HEK293 (cell line): ENCODE measurements at regions not wholly inside any gene's neighbourhood (a gene's known extent, or its start where the extent isn't known, plus 50 kb on each side); places are given as distances from the start of the nearest gene placed in this dataset.

Experiments
- CTCF ChIA-PET: fragments of 350-600 bp; formaldehyde crosslinking; extraction: SDS; loops from one replicate; lab custom pipeline; 2021; ENCODE audit warnings: antibody characterized with exemption; lab: Yijun Ruan, JAX
- POLR2A ChIA-PET: fragments of 300-600 bp; formaldehyde crosslinking; extraction: SDS; loops from one replicate; lab custom pipeline; 2020; ENCODE audit warnings: antibody characterized with exemption, inconsistent platforms; lab: Yijun Ruan, JAX
- H3K27ac ChIP-seq: fragments of 200-500 bp; sonication (Bioruptor generic); 2 replicates; pipeline ENCODE4 v1.5.1; 2014; ENCODE audit warnings: low read depth, low read length, control low read depth, inconsistent platforms; ENCODE audit errors: extremely low read depth
- H3K36me3 ChIP-seq, 2 experiments: fragments of 200-500 bp in 1 of 2; sonication (Bioruptor generic) in 1 of 2; 1 replicate in 1 of 2; 2 replicates in 1 of 2; pipeline ENCODE4 v1.5.1; 2014 to 2017; ENCODE audit warnings: inconsistent platforms in 2 of 2, low read length in 2 of 2; ENCODE audit not compliant: control insufficient read depth in 2 of 2, insufficient read depth in 1 of 2
- H3K4me1 ChIP-seq: fragments of 200-500 bp; sonication (Bioruptor generic); 2 replicates; pipeline ENCODE4 v1.5.1; 2014; ENCODE audit warnings: mild to moderate bottlenecking, low read length, inconsistent platforms; ENCODE audit not compliant: control insufficient read depth, insufficient read depth
- H3K4me3 ChIP-seq: 2 replicates; pipeline ENCODE4 v1.5.1; 2011; ENCODE audit warnings: low read depth, mild to moderate bottlenecking, control low read depth, low read length, moderate library complexity
- H3K9me3 ChIP-seq: fragments of 200-500 bp; sonication (Bioruptor generic); 2 replicates; pipeline ENCODE4 v1.5.1; 2014; ENCODE audit warnings: low read depth, low read length, inconsistent platforms; ENCODE audit not compliant: control insufficient read depth, insufficient read depth
- MZF1 ChIP-seq: fragments of 450-650 bp; formaldehyde crosslinking; IDR thresholded peaks from 2 replicates; pipeline ENCODE4 v1.5.1; 2017; ENCODE audit warnings: missing biosample characterization, missing genetic modification characterization, borderline replicate concordance
- ZNF121 ChIP-seq: fragments of 450-650 bp; formaldehyde crosslinking; IDR thresholded peaks from 2 replicates; pipeline ENCODE4 v1.5.1; 2016; ENCODE audit warnings: missing biosample characterization, missing genetic modification characterization
- ZNF133 ChIP-seq: fragments of 450-650 bp; formaldehyde crosslinking; IDR thresholded peaks from 2 replicates; pipeline ENCODE4 v1.5.1; 2016; ENCODE audit warnings: missing biosample characterization, missing genetic modification characterization
- ZNF146 ChIP-seq: fragments of 450-650 bp; formaldehyde crosslinking; IDR thresholded peaks from 2 replicates; pipeline ENCODE4 v1.5.1; 2016; ENCODE audit warnings: missing biosample characterization, missing genetic modification characterization
- ZNF2 ChIP-seq: fragments of 450-650 bp; formaldehyde crosslinking; IDR thresholded peaks from 2 replicates; pipeline ENCODE4 v1.5.1; 2016; ENCODE audit warnings: missing biosample characterization, missing genetic modification characterization
- ZNF202 ChIP-seq: fragments of 450-650 bp; formaldehyde crosslinking; IDR thresholded peaks from 2 replicates; pipeline ENCODE4 v1.5.1; 2016; ENCODE audit warnings: missing biosample characterization, missing genetic modification characterization, borderline replicate concordance
- ZNF211 ChIP-seq: fragments of 450-650 bp; formaldehyde crosslinking; IDR thresholded peaks from 2 replicates; pipeline ENCODE4 v1.5.1; 2016; ENCODE audit warnings: low read depth, missing biosample characterization, missing genetic modification characterization
- ZNF335 ChIP-seq: fragments of 450-650 bp; formaldehyde crosslinking; conservative IDR thresholded peaks from 2 replicates; pipeline ENCODE4 v1.5.1; 2016; ENCODE audit warnings: missing biosample characterization, missing genetic modification characterization
- ZNF433 ChIP-seq: fragments of 450-650 bp; formaldehyde crosslinking; IDR thresholded peaks from 2 replicates; pipeline ENCODE4 v1.5.1; 2016; ENCODE audit warnings: missing biosample characterization, missing genetic modification characterization, low read depth
- ZNF501 ChIP-seq: fragments of 450-650 bp; formaldehyde crosslinking; IDR thresholded peaks from 2 replicates; pipeline ENCODE4 v1.5.1; 2016; ENCODE audit warnings: missing biosample characterization, missing genetic modification characterization
- ZNF558 ChIP-seq: fragments of 450-650 bp; formaldehyde crosslinking; IDR thresholded peaks from 2 replicates; pipeline ENCODE4 v1.5.1; 2016; ENCODE audit warnings: missing biosample characterization, missing genetic modification characterization
- ZNF571 ChIP-seq: fragments of 450-650 bp; formaldehyde crosslinking; IDR thresholded peaks from 2 replicates; pipeline ENCODE4 v1.5.0; 2017; ENCODE audit warnings: missing biosample characterization, missing genetic modification characterization
- ZNF585B ChIP-seq: fragments of 450-650 bp; formaldehyde crosslinking; IDR thresholded peaks from 2 replicates; pipeline ENCODE4 v1.5.1; 2016; ENCODE audit warnings: missing biosample characterization, missing genetic modification characterization
- ZNF677 ChIP-seq: fragments of 450-650 bp; IDR thresholded peaks from 2 replicates; pipeline ENCODE4 v1.5.0; 2018; ENCODE audit warnings: missing biosample characterization, mild to moderate bottlenecking, missing genetic modification characterization, moderate library complexity
- ZNF830 ChIP-seq: fragments of 450-650 bp; IDR thresholded peaks from 2 replicates; pipeline ENCODE4 v1.5.0; 2018; ENCODE audit warnings: missing biosample characterization, missing genetic modification characterization, low read depth, mild to moderate bottlenecking, moderate library complexity
- TF ChIP-seq, protein P1 (sequence below): fragments of 450-650 bp; IDR thresholded peaks from 2 replicates; pipeline ENCODE4 v1.5.1; 2018; ENCODE audit warnings: missing biosample characterization, mild to moderate bottlenecking, missing genetic modification characterization
- TF ChIP-seq, protein P2 (sequence below): fragments of 450-650 bp; formaldehyde crosslinking; IDR thresholded peaks from 2 replicates; pipeline ENCODE4 v1.5.1; 2016; ENCODE audit warnings: missing biosample characterization, missing genetic modification characterization
- TF ChIP-seq, protein P3 (sequence below): fragments of 450-650 bp; formaldehyde crosslinking; IDR thresholded peaks from 2 replicates; pipeline ENCODE4 v1.5.1; 2016; ENCODE audit warnings: missing biosample characterization, missing genetic modification characterization, borderline replicate concordance
- TF ChIP-seq, protein P4 (sequence below): fragments of 450-650 bp; formaldehyde crosslinking; conservative IDR thresholded peaks from 2 replicates; pipeline ENCODE4 v1.5.1; 2016; ENCODE audit warnings: low read depth, missing biosample characterization, missing genetic modification characterization
- TF ChIP-seq, protein P5 (sequence below): fragments of 450-650 bp; formaldehyde crosslinking; IDR thresholded peaks from 2 replicates; pipeline ENCODE4 v1.5.1; 2017; ENCODE audit warnings: missing biosample characterization, missing genetic modification characterization
- TF ChIP-seq, protein P6 (sequence below): fragments of 450-650 bp; IDR thresholded peaks from 2 replicates; pipeline ENCODE4 v1.5.1; 2018; ENCODE audit warnings: missing biosample characterization, missing genetic modification characterization
- TF ChIP-seq, protein P7 (sequence below): fragments of 450-650 bp; formaldehyde crosslinking; conservative IDR thresholded peaks from 2 replicates; pipeline ENCODE4 v1.5.1; 2016; ENCODE audit warnings: low read depth, missing biosample characterization, missing genetic modification characterization

DNA sequence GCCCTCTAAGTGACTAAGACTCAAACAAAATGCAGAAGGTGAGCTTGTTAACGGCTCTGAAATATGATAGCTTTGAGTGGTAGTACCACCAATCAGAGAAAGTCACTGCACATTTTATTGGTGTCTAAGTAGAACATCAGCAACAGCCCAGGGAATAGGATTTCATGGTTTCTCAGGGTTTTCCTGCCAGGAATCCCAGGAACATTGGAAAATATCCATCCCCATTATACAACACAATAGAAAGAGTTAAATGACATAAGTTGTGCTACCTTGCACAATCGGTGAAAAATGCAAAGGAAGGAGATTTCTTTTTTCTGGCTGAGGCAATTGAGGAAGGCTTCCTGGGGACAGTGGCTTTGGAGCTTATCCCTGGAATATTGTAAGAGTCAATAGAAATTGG, 283.1 kb downstream of the HLX start:
- H3K4me1 ChIP-seq, result no peaks in the 10 kb centered on the region; the same call in 1 of the 2 replicates
- no peak overlapping the region for H3K4me3 ChIP-seq
- no peaks in the 10 kb centered on the region for H3K9me3 ChIP-seq
- ChIA-PET CTCF (no interaction called here), POLR2A (no interaction called here)
- H3K27ac ChIP-seq, result no peak overlapping the region
- no peaks in the 10 kb centered on the region for H3K36me3 ChIP-seq
- TF ChIP-seq, protein P1, sequence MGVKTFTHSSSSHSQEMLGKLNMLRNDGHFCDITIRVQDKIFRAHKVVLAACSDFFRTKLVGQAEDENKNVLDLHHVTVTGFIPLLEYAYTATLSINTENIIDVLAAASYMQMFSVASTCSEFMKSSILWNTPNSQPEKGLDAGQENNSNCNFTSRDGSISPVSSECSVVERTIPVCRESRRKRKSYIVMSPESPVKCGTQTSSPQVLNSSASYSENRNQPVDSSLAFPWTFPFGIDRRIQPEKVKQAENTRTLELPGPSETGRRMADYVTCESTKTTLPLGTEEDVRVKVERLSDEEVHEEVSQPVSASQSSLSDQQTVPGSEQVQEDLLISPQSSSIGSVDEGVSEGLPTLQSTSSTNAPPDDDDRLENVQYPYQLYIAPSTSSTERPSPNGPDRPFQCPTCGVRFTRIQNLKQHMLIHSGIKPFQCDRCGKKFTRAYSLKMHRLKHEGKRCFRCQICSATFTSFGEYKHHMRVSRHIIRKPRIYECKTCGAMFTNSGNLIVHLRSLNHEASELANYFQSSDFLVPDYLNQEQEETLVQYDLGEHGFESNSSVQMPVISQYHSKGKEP (tag by site-specific recombination), result peak; percentile 21; the same call in 1 of the 2 replicates
- TF ChIP-seq, protein P2, sequence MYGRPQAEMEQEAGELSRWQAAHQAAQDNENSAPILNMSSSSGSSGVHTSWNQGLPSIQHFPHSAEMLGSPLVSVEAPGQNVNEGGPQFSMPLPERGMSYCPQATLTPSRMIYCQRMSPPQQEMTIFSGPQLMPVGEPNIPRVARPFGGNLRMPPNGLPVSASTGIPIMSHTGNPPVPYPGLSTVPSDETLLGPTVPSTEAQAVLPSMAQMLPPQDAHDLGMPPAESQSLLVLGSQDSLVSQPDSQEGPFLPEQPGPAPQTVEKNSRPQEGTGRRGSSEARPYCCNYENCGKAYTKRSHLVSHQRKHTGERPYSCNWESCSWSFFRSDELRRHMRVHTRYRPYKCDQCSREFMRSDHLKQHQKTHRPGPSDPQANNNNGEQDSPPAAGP (tag by site-specific recombination), result no peak
- TF ChIP-seq, protein P3, sequence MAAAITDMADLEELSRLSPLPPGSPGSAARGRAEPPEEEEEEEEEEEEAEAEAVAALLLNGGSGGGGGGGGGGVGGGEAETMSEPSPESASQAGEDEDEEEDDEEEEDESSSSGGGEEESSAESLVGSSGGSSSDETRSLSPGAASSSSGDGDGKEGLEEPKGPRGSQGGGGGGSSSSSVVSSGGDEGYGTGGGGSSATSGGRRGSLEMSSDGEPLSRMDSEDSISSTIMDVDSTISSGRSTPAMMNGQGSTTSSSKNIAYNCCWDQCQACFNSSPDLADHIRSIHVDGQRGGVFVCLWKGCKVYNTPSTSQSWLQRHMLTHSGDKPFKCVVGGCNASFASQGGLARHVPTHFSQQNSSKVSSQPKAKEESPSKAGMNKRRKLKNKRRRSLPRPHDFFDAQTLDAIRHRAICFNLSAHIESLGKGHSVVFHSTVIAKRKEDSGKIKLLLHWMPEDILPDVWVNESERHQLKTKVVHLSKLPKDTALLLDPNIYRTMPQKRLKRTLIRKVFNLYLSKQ, result no peak
- TF ChIP-seq ZNF211 (tag by site-specific recombination), result no peak
- TF ChIP-seq ZNF501 (tag by site-specific recombination), result no peak
- TF ChIP-seq, protein P4, sequence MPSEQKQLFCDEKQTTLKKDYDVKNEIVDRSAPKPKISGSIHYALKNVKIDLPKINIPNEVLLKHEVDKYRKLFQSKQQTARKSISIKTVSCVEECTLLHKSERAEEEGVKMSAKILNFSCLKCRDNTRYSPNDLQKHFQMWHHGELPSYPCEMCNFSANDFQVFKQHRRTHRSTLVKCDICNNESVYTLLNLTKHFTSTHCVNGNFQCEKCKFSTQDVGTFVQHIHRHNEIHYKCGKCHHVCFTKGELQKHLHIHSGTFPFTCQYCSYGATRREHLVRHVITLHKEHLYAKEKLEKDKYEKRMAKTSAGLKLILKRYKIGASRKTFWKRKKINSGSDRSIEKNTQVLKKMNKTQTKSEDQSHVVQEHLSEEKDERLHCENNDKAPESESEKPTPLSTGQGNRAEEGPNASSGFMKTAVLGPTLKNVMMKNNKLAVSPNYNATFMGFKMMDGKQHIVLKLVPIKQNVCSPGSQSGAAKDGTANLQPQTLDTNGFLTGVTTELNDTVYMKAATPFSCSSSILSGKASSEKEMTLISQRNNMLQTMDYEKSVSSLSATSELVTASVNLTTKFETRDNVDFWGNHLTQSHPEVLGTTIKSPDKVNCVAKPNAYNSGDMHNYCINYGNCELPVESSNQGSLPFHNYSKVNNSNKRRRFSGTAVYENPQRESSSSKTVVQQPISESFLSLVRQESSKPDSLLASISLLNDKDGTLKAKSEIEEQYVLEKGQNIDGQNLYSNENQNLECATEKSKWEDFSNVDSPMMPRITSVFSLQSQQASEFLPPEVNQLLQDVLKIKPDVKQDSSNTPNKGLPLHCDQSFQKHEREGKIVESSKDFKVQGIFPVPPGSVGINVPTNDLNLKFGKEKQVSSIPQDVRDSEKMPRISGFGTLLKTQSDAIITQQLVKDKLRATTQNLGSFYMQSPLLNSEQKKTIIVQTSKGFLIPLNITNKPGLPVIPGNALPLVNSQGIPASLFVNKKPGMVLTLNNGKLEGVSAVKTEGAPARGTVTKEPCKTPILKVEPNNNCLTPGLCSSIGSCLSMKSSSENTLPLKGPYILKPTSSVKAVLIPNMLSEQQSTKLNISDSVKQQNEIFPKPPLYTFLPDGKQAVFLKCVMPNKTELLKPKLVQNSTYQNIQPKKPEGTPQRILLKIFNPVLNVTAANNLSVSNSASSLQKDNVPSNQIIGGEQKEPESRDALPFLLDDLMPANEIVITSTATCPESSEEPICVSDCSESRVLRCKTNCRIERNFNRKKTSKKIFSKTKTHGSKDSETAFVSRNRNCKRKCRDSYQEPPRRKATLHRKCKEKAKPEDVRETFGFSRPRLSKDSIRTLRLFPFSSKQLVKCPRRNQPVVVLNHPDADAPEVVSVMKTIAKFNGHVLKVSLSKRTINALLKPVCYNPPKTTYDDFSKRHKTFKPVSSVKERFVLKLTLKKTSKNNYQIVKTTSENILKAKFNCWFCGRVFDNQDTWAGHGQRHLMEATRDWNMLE, result no peak
- no peak for TF ChIP-seq ZNF585B (tag by site-specific recombination)
- no peak for TF ChIP-seq ZNF146
- no peak for TF ChIP-seq ZNF133 (tag by site-specific recombination)
- TF ChIP-seq, protein P5, sequence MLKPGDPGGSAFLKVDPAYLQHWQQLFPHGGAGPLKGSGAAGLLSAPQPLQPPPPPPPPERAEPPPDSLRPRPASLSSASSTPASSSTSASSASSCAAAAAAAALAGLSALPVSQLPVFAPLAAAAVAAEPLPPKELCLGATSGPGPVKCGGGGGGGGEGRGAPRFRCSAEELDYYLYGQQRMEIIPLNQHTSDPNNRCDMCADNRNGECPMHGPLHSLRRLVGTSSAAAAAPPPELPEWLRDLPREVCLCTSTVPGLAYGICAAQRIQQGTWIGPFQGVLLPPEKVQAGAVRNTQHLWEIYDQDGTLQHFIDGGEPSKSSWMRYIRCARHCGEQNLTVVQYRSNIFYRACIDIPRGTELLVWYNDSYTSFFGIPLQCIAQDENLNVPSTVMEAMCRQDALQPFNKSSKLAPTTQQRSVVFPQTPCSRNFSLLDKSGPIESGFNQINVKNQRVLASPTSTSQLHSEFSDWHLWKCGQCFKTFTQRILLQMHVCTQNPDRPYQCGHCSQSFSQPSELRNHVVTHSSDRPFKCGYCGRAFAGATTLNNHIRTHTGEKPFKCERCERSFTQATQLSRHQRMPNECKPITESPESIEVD (tag by site-specific recombination), result peak; percentile 37; the same call in 1 of the 2 replicates
- no peak for TF ChIP-seq ZNF571 (tag by site-specific recombination)
- no peak for TF ChIP-seq ZNF830 (tag by site-specific recombination)
- no peak for TF ChIP-seq ZNF121 (tag by site-specific recombination)
- TF ChIP-seq ZNF677 (tag by site-specific recombination), result no peak
- TF ChIP-seq, protein P6, sequence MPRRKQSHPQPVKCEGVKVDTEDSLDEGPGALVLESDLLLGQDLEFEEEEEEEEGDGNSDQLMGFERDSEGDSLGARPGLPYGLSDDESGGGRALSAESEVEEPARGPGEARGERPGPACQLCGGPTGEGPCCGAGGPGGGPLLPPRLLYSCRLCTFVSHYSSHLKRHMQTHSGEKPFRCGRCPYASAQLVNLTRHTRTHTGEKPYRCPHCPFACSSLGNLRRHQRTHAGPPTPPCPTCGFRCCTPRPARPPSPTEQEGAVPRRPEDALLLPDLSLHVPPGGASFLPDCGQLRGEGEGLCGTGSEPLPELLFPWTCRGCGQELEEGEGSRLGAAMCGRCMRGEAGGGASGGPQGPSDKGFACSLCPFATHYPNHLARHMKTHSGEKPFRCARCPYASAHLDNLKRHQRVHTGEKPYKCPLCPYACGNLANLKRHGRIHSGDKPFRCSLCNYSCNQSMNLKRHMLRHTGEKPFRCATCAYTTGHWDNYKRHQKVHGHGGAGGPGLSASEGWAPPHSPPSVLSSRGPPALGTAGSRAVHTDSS, result no peak
- TF ChIP-seq, protein P7, sequence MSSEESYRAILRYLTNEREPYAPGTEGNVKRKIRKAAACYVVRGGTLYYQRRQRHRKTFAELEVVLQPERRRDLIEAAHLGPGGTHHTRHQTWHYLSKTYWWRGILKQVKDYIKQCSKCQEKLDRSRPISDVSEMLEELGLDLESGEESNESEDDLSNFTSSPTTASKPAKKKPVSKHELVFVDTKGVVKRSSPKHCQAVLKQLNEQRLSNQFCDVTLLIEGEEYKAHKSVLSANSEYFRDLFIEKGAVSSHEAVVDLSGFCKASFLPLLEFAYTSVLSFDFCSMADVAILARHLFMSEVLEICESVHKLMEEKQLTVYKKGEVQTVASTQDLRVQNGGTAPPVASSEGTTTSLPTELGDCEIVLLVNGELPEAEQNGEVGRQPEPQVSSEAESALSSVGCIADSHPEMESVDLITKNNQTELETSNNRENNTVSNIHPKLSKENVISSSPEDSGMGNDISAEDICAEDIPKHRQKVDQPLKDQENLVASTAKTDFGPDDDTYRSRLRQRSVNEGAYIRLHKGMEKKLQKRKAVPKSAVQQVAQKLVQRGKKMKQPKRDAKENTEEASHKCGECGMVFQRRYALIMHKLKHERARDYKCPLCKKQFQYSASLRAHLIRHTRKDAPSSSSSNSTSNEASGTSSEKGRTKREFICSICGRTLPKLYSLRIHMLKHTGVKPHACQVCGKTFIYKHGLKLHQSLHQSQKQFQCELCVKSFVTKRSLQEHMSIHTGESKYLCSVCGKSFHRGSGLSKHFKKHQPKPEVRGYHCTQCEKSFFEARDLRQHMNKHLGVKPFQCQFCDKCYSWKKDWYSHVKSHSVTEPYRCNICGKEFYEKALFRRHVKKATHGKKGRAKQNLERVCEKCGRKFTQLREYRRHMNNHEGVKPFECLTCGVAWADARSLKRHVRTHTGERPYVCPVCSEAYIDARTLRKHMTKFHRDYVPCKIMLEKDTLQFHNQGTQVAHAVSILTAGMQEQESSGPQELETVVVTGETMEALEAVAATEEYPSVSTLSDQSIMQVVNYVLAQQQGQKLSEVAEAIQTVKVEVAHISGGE (tag by site-specific recombination), result no peak
- no peak for TF ChIP-seq ZNF558 (tag by site-specific recombination)
- peak; percentile 69; the same call in 1 of the 2 replicates for TF ChIP-seq MZF1 (tag by site-specific recombination)
- no peak for TF ChIP-seq ZNF202 (tag by site-specific recombination)
- no peak for TF ChIP-seq ZNF2 (tag by site-specific recombination)
- no peak for TF ChIP-seq ZNF433 (tag by site-specific recombination)
- no peak for TF ChIP-seq ZNF335
